ENCODE measurements at regions not wholly inside any gene's neighbourhood (a gene's known extent, or its start where the extent isn't known, plus 50 kb on each side); places are given as distances from the start of the nearest gene placed in this dataset.

DNA sequence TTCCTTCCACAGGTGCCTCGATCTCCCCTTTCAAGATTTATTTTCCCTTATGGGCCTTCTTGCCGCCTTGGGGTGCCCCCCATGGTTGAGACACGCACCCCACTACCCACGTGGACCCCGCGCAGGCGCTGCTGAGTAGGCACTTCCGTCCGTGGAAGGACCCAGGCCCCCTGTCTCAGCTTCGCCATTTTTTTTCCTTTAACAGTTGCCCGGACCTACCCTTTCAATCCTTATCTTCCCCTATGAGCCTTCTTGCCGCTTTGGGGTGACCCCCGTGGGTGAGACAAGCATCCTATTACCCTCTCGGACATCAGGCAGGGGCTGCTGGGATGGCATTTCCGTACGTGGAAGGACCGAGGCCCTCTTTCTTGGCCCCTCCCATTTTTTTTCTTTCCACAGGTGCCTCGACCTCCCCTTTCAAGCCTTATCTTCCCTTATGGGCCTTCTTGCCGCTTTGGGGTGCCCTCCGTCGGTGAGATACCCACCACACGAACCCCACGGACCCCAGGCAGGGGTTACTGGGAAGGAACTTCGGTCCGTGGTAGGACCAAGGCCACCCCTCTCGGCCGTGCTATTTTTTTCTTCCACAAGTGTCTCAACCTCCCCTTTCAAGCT is 268.2 kb downstream of the ALG10 start:
- no peak overlapping the region for H3K27ac ChIP-seq (ENCODE audit: low read depth in 1 of 2, low read length in 2 of 2)
- H3K36me3 ChIP-seq (ENCODE audit: control insufficient read depth in 4 of 4, insufficient read depth in 3 of 4, low read depth in 1 of 4, low read length in 3 of 4): no peaks in the 10 kb centered on the region
- WGBS: 56% methylated on average over 27 of the region's 27 CpGs
- DNase-seq (ENCODE audit: low spot score): no peak
- H3K9me3 ChIP-seq (ENCODE audit: control insufficient read depth in 4 of 4, low read length in 3 of 4): peaks cover 0 to 8% (median 4%) of the 10 kb centered on the region in 4 donors
- H3K4me3 ChIP-seq (ENCODE audit: low read depth in 1 of 3, low read length in 3 of 3): no peak overlapping the region
- H3K4me1 ChIP-seq (ENCODE audit: control insufficient read depth in 4 of 4, insufficient read depth in 4 of 4, low read length in 3 of 4): no peaks in the 10 kb centered on the region
- H3K9ac ChIP-seq (ENCODE audit: low read depth in 1 of 2, low read length in 2 of 2): no peak overlapping the region
- no peak for TF ChIP-seq TAF1 (conservative IDR thresholded peaks at IDR 0.05)
- TF ChIP-seq, protein P1, sequence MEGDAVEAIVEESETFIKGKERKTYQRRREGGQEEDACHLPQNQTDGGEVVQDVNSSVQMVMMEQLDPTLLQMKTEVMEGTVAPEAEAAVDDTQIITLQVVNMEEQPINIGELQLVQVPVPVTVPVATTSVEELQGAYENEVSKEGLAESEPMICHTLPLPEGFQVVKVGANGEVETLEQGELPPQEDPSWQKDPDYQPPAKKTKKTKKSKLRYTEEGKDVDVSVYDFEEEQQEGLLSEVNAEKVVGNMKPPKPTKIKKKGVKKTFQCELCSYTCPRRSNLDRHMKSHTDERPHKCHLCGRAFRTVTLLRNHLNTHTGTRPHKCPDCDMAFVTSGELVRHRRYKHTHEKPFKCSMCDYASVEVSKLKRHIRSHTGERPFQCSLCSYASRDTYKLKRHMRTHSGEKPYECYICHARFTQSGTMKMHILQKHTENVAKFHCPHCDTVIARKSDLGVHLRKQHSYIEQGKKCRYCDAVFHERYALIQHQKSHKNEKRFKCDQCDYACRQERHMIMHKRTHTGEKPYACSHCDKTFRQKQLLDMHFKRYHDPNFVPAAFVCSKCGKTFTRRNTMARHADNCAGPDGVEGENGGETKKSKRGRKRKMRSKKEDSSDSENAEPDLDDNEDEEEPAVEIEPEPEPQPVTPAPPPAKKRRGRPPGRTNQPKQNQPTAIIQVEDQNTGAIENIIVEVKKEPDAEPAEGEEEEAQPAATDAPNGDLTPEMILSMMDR (IDR thresholded peaks at IDR 0.05; ENCODE audit: low read depth, low read length, missing input control): no peak
- no peak for TF ChIP-seq HNF4A (conservative IDR thresholded peaks at IDR 0.05)
- TF ChIP-seq SP1 (IDR thresholded peaks at IDR 0.05): no peak
- TF ChIP-seq, protein P2, sequence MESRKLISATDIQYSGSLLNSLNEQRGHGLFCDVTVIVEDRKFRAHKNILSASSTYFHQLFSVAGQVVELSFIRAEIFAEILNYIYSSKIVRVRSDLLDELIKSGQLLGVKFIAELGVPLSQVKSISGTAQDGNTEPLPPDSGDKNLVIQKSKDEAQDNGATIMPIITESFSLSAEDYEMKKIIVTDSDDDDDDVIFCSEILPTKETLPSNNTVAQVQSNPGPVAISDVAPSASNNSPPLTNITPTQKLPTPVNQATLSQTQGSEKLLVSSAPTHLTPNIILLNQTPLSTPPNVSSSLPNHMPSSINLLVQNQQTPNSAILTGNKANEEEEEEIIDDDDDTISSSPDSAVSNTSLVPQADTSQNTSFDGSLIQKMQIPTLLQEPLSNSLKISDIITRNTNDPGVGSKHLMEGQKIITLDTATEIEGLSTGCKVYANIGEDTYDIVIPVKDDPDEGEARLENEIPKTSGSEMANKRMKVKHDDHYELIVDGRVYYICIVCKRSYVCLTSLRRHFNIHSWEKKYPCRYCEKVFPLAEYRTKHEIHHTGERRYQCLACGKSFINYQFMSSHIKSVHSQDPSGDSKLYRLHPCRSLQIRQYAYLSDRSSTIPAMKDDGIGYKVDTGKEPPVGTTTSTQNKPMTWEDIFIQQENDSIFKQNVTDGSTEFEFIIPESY (IDR thresholded peaks at IDR 0.05): no peak
- TF ChIP-seq FOXA2 (IDR thresholded peaks at IDR 0.05): no peak
- no peak for TF ChIP-seq RXRA (IDR thresholded peaks at IDR 0.05)
- TF ChIP-seq, protein P3, sequence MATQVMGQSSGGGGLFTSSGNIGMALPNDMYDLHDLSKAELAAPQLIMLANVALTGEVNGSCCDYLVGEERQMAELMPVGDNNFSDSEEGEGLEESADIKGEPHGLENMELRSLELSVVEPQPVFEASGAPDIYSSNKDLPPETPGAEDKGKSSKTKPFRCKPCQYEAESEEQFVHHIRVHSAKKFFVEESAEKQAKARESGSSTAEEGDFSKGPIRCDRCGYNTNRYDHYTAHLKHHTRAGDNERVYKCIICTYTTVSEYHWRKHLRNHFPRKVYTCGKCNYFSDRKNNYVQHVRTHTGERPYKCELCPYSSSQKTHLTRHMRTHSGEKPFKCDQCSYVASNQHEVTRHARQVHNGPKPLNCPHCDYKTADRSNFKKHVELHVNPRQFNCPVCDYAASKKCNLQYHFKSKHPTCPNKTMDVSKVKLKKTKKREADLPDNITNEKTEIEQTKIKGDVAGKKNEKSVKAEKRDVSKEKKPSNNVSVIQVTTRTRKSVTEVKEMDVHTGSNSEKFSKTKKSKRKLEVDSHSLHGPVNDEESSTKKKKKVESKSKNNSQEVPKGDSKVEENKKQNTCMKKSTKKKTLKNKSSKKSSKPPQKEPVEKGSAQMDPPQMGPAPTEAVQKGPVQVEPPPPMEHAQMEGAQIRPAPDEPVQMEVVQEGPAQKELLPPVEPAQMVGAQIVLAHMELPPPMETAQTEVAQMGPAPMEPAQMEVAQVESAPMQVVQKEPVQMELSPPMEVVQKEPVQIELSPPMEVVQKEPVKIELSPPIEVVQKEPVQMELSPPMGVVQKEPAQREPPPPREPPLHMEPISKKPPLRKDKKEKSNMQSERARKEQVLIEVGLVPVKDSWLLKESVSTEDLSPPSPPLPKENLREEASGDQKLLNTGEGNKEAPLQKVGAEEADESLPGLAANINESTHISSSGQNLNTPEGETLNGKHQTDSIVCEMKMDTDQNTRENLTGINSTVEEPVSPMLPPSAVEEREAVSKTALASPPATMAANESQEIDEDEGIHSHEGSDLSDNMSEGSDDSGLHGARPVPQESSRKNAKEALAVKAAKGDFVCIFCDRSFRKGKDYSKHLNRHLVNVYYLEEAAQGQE (IDR thresholded peaks at IDR 0.05): no peak
- TF ChIP-seq NR2F2 (IDR thresholded peaks at IDR 0.05): no peak
- TF ChIP-seq, protein P4, sequence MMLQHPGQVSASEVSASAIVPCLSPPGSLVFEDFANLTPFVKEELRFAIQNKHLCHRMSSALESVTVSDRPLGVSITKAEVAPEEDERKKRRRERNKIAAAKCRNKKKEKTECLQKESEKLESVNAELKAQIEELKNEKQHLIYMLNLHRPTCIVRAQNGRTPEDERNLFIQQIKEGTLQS (IDR thresholded peaks at IDR 0.05): no peak
- no peak for TF ChIP-seq RAD21 (IDR thresholded peaks at IDR 0.05)
- no peak for TF ChIP-seq JUND (IDR thresholded peaks at IDR 0.05)
- no peak for TF ChIP-seq GABPA (IDR thresholded peaks at IDR 0.05 in 1 of 2, conservative IDR thresholded peaks at IDR 0.05 in 1 of 2)
- TF ChIP-seq, protein P5, sequence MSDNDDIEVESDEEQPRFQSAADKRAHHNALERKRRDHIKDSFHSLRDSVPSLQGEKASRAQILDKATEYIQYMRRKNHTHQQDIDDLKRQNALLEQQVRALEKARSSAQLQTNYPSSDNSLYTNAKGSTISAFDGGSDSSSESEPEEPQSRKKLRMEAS (IDR thresholded peaks at IDR 0.05): no peak
- TF ChIP-seq YY1 (IDR thresholded peaks at IDR 0.05): no peak
- TF ChIP-seq EGR1 (IDR thresholded peaks at IDR 0.05; ENCODE audit: low read depth in 2 of 2): no peak
- TF ChIP-seq HNF4G (IDR thresholded peaks at IDR 0.05): no peak
- TF ChIP-seq FOXA1 (IDR thresholded peaks at IDR 0.05): no peak
- peaks cover 0 to 2% (median 0%) of the 10 kb centered on the region in 4 donors for H3K27me3 ChIP-seq (ENCODE audit: control insufficient read depth in 4 of 4, insufficient read depth in 4 of 4, low read length in 3 of 4)
